HCT116 (cell line): ENCODE measurements at regions not wholly inside any gene's neighbourhood (a gene's known extent, or its start where the extent isn't known, plus 50 kb on each side); places are given as distances from the start of the nearest gene placed in this dataset.

Experiments
- ATAC-seq: fragments of 200-7000 bp; cut with Tn5 transposase; 2 replicates; pipeline ENCODE4 v1.9.1; 2020; ENCODE audit warnings: mild to moderate bottlenecking, moderate library complexity
- BruUV-seq: library from RNA; stranded (reverse); fragments of 400-500 nt; replicated peaks from 2 replicates; lab custom pipeline; 2021; lab: Mats Ljungman, UMichigan
- CTCF ChIA-PET: fragments of 300-600 bp; sonication (Branson Sonifier 250); formaldehyde crosslinking; loops from one replicate; lab custom pipeline; 2021; ENCODE audit warnings: antibody characterized with exemption; lab: Charles Lee
- POLR2A ChIA-PET: fragments of 300-600, 350-600 bp; sonication (Branson Sonifier 250); formaldehyde crosslinking; loops from one replicate; lab custom pipeline; 2021; ENCODE audit warnings: antibody characterized with exemption; lab: Charles Lee
- RAD21 ChIA-PET, 2 experiments: fragments of 300-600 bp; sonication (Branson Sonifier 250); formaldehyde crosslinking; loops; one replicate each; lab custom pipeline; 2023; ENCODE audit warnings: low total read pairs in 2 of 2; ENCODE audit not compliant: uncharacterized antibody in 2 of 2, unreplicated experiment in 2 of 2, low non-redundant PET in 1 of 2; lab: Charles Lee
- DNase-seq: peaks from one replicate; pipeline ENCODE4 v3.0.0-alpha.2; 2010; ENCODE audit warnings: low read depth, low spot score
- H2AFZ ChIP-seq: fragments of 200-600 bp; shearing (Covaris generic), sonication (generic); 2 replicates; pipeline ENCODE4 v1.6.1; 2017; ENCODE audit warnings: low read depth, mixed run types, mixed read lengths, antibody characterized with exemption, low read length; ENCODE audit not compliant: poor library complexity, severe bottlenecking
- H3K27ac ChIP-seq: 2 replicates; pipeline ENCODE4 v1.5.1; 2012; ENCODE audit warnings: low read depth, low read length
- H3K27me3 ChIP-seq: fragments of 200-600 bp; sonication (generic); 2 replicates; pipeline ENCODE4 v1.6.1; 2016; ENCODE audit warnings: mixed run types, low read length, mixed read lengths; ENCODE audit not compliant: insufficient read depth
- H3K36me3 ChIP-seq, 2 experiments: fragments of 200-500 bp in 1 of 2; fragments of 200-600 bp in 1 of 2; sonication (Bioruptor generic) in 1 of 2; sonication (generic) in 1 of 2; 2 replicates each; pipeline versions ENCODE4 v1.5.1 to v1.6.1; 2014 to 2016; ENCODE audit warnings: low read length in 2 of 2, inconsistent platforms in 1 of 2, mixed read lengths in 1 of 2, mixed run types in 1 of 2; ENCODE audit not compliant: insufficient read depth in 2 of 2, control insufficient read depth in 1 of 2
- H3K4me1 ChIP-seq, 2 experiments: fragments of 200-600 bp in 1 of 2; sonication (generic) in 1 of 2; 2 replicates each; pipeline versions ENCODE4 v1.5.1 to v1.6.1; 2012 to 2017; ENCODE audit warnings: low read length in 2 of 2, inconsistent platforms in 1 of 2, mild to moderate bottlenecking in 1 of 2, mixed read lengths in 1 of 2, mixed run types in 1 of 2, moderate library complexity in 1 of 2; ENCODE audit not compliant: insufficient read depth in 2 of 2, control insufficient read depth in 1 of 2
- H3K4me2 ChIP-seq: fragments of 200-600 bp; sonication (generic); 2 replicates; pipeline ENCODE4 v1.6.1; 2017; ENCODE audit warnings: mixed run types, low read length, mixed read lengths
- H3K4me3 ChIP-seq, 2 experiments: fragments of 200-600 bp in 1 of 2; sonication (generic) in 1 of 2; replicated peaks in 1 of 2; 2 replicates each; pipeline ENCODE4 v1.5.1; 2011 to 2016; ENCODE audit warnings: low read length in 2 of 2, control low read depth in 1 of 2, low read depth in 1 of 2, mild to moderate bottlenecking in 1 of 2, mixed read lengths in 1 of 2, mixed run types in 1 of 2
- H3K79me2 ChIP-seq: fragments of 200-600 bp; sonication (generic); 2 replicates; pipeline ENCODE4 v1.6.1; 2017; ENCODE audit warnings: mild to moderate bottlenecking, mixed run types, low read length, moderate library complexity, mixed read lengths; ENCODE audit not compliant: insufficient read depth
- H3K9ac ChIP-seq: fragments of 200-600 bp; sonication (generic); 2 replicates; pipeline ENCODE4 v1.6.1; 2016; ENCODE audit warnings: low read length, mixed read lengths
- H3K9me2 ChIP-seq: fragments of 200-600 bp; sonication (generic), shearing (Covaris generic); 2 replicates; pipeline ENCODE4 v1.6.1; 2017; ENCODE audit warnings: mixed run types, mild to moderate bottlenecking, moderate library complexity; ENCODE audit not compliant: insufficient read depth
- H3K9me3 ChIP-seq, 2 experiments: fragments of 200-500 bp in 1 of 2; fragments of 200-600 bp in 1 of 2; sonication (Bioruptor generic) in 1 of 2; sonication (generic) in 1 of 2; 2 replicates each; pipeline ENCODE4 v1.6.1; 2014 to 2017; ENCODE audit warnings: low read length in 2 of 2, mixed read lengths in 2 of 2, inconsistent platforms in 1 of 2, low read depth in 1 of 2, mild to moderate bottlenecking in 1 of 2, mixed run types in 1 of 2, moderate library complexity in 1 of 2; ENCODE audit not compliant: control insufficient read depth in 1 of 2, insufficient read depth in 1 of 2
- H4K20me1 ChIP-seq: fragments of 200-600 bp; sonication (generic), shearing (Covaris generic); 2 replicates; pipeline ENCODE4 v1.6.1; 2017; ENCODE audit warnings: mixed run types, mild to moderate bottlenecking, moderate library complexity; ENCODE audit not compliant: insufficient read depth
- ATF3 ChIP-seq: IDR thresholded peaks from 2 replicates; pipeline ENCODE4 v1.6.1; 2012
- ELF1 ChIP-seq: IDR thresholded peaks from 2 replicates; pipeline ENCODE4 v1.6.1; 2012; ENCODE audit warnings: low read depth, borderline replicate concordance
- EZH2phosphoT487 ChIP-seq: fragments of 200-600 bp; IDR thresholded peaks from 2 replicates; pipeline ENCODE4 v1.6.1; 2018; ENCODE audit warnings: antibody characterized with exemption, borderline replicate concordance
- JUND ChIP-seq: IDR thresholded peaks from 2 replicates; pipeline ENCODE4 v1.6.1; 2012
- POLR2A ChIP-seq: IDR thresholded peaks from 2 replicates; pipeline ENCODE4 v1.7.0; 2011; ENCODE audit warnings: borderline replicate concordance; ENCODE audit not compliant: insufficient read depth, insufficient read length; ENCODE audit errors: extremely low read depth
- POLR2AphosphoS5 ChIP-seq: IDR thresholded peaks from 2 replicates; pipeline ENCODE4 v1.6.1; 2011; ENCODE audit warnings: mild to moderate bottlenecking, low read depth, low read length, moderate library complexity
- RAD21 ChIP-seq: IDR thresholded peaks from 2 replicates; pipeline ENCODE4 v1.6.1; 2012; ENCODE audit warnings: low read depth, mild to moderate bottlenecking
- SIN3A ChIP-seq: IDR thresholded peaks from 2 replicates; pipeline ENCODE4 v1.6.1; 2012; ENCODE audit warnings: low read depth
- TCF7L2 ChIP-seq: IDR thresholded peaks from 2 replicates; pipeline ENCODE4 v1.7.0; 2011; ENCODE audit warnings: borderline replicate concordance, inconsistent platforms; ENCODE audit not compliant: insufficient read depth, insufficient read length; ENCODE audit errors: extremely low read depth
- ZNF274 ChIP-seq: fragments of 200-500 bp; sonication (Bioruptor generic); IDR thresholded peaks from 2 replicates; pipeline ENCODE4 v1.6.1; 2014; ENCODE audit warnings: mild to moderate bottlenecking, low read depth, low read length, inconsistent platforms
- intact Hi-C: fragments of 100-400 bp; cut with micrococcal nuclease; formaldehyde crosslinking; loops from 2 replicates; pipeline ENCODE4 v1.10.0; 2022

GRCh38 chrX:7240929-7241328 is 93.0 kb upstream of the PUDP start:
- TF ChIP-seq ELF1 (no peak), JUND (no peak), POLR2AphosphoS5 (no peak), ATF3 (no peak), TCF7L2 (no peak), POLR2A (no peak), RAD21 (no peak)
- ChIA-PET POLR2A (no interaction called here), CTCF (no interaction called here), RAD21 (no interaction called here)
- Histone ChIP-seq H3K27me3 (no peaks in the 10 kb centered on the region), H3K4me1 (no peaks in the 10 kb centered on the region), H3K4me2 (no peak overlapping the region), H3K79me2 (no peaks in the 10 kb centered on the region), H4K20me1 (no peaks in the 10 kb centered on the region), H3K36me3 (no peaks in the 10 kb centered on the region), H3K4me3 (no peak overlapping the region), H2AFZ (no peak overlapping the region), H3K9me2 (no peaks in the 10 kb centered on the region), H3K9me3 (no peaks in the 10 kb centered on the region), H3K27ac (no peak overlapping the region), H3K9ac (no peak overlapping the region)
- BruUV-seq = no TSS peak
- ATAC-seq (no peak), DNase-seq (no peak)
- intact Hi-C loops = no loop called here

- Histone ChIP-seq H3K79me2 (no peaks in the 10 kb centered on the region), H3K4me1 (no peaks in the 10 kb centered on the region), H3K9me2 (no peaks in the 10 kb centered on the region), H3K27me3 (no peaks in the 10 kb centered on the region), H3K27ac (no peak overlapping the region), H3K4me2 (no peak overlapping the region), H2AFZ (no peak overlapping the region), H3K9me3 (no peaks in the 10 kb centered on the region), H3K4me3 (no peak overlapping the region), H4K20me1 (no peaks in the 10 kb centered on the region), H3K36me3 (no peaks in the 10 kb centered on the region), H3K9ac (no peak overlapping the region)
- no peak for DNase-seq
- ChIA-PET RAD21 (no interaction called here), POLR2A (no interaction called here), CTCF (no interaction called here)
- intact Hi-C loops = no loop called here
- no TSS peak for BruUV-seq
- TF ChIP-seq TCF7L2 (no peak), JUND (no peak), SIN3A (no peak), ZNF274 (no peak), ATF3 (no peak), EZH2phosphoT487 (no peak)
- ATAC-seq = no peak
Observed at GRCh38 chrX:7235071-7235470, 87.1 kb upstream of the PUDP start.
